ENCODE measurements at regions not wholly inside any gene's neighbourhood (a gene's known extent, or its start where the extent isn't known, plus 50 kb on each side); places are given as distances from the start of the nearest gene placed in this dataset.
"Not testable (repeated sequence)": the region's sequence is repeated elsewhere in the genome, so short reads cannot be mapped to it uniquely, and the experiment has no call there.

GRCh38 chr20:55584964-55585363, 420.4 kb downstream of the CBLN4 start:
- DNase-seq, result no peak

- DNase-seq, result no peak
Observed at GRCh38 chr20:55584307-55584706, 421.0 kb downstream of the CBLN4 start.

DNA sequence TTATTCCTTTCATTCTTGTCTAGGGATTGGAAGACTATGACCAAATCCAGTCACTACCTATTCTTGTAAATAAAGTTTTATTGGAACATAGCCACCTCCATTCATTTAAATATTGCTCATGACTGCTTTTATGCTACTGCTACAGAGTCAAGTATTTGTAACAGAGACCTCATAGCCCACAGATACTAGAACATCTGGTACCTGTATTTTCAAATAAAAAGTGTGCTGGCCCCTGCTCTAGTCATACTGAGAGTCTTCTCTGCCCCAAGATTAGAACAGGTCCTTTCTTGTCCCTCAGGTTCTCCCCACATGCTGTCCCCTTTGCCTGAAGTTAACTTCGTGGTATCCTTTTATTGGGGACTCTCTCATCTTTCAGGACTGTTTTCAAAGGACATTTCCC, 422.3 kb downstream of the CBLN4 start:
- no peak for DNase-seq

DNA sequence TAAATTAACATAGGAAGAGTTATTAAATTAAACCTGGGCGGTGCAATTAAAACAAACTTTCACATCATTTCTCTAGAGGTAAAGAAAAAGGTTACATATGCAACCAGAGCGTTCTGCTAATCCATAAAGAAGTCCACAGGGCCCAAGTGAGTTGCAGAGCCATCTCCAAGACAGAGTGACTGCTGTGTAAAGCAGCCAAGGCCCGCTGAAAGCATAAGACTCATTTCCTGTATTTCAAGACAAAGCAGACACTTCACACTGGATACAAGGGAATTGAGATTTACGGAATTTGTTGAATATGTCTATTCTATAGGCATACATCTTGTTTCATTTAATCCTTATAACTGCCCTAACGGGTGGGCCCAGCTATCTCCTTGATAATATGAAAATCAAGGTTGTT, 422.8 kb downstream of the CBLN4 start:
- no peak for DNase-seq

- no peak for DNase-seq
Observed at GRCh38 chr20:55581519-55581918, 423.8 kb downstream of the CBLN4 start.

- DNase-seq, result no peak
Observed at GRCh38 chr20:55580475-55580874, 424.8 kb downstream of the CBLN4 start.

GRCh38 chr20:55579802-55580201, 425.5 kb downstream of the CBLN4 start:
- no peak for DNase-seq

DNA sequence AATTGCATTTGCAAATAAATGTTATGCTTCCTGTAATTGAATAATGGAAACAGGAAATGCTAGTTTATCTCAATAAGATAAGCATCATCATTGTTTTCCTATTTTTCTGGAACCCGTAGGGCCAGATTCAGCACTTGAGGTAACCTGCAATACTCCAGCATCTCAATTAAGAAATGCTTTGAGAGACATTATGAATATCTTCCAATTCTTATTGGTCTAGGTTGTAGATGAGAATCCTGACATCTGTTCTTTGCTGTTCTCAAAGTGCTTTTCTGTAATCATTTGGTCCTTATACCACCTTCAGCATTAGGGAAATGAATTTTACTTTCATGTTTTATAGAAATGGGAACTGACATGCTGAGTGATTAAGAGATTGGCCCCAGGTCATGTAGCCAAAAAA, 428.3 kb downstream of the CBLN4 start:
- DNase-seq, result no peak

- no peak for DNase-seq
Observed at GRCh38 chr20:55569084-55569483, 436.2 kb downstream of the CBLN4 start.

DNA sequence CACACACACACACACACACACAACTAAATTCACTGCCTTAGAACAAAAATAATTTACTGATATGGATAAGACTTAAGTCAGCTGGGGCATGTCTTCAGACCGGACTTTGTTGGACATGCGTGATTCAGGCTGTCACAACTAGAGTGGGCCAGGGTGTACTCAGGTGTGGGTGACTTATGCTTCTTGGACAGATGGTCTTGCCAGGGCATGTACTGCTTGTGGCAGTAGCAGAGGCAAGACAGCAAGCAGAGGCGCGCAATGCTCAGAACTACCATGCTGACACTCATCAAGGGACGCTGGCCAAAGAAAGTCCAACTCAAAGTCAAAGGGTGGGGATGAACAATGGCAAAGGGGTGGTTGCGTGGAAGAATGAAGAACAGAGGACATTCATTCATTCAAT, 437.5 kb downstream of the CBLN4 start:
- DNase-seq, result no peak

- no peak for DNase-seq
Observed at GRCh38 chr20:55565096-55565773, 440.1 kb downstream of the CBLN4 start.

DNA sequence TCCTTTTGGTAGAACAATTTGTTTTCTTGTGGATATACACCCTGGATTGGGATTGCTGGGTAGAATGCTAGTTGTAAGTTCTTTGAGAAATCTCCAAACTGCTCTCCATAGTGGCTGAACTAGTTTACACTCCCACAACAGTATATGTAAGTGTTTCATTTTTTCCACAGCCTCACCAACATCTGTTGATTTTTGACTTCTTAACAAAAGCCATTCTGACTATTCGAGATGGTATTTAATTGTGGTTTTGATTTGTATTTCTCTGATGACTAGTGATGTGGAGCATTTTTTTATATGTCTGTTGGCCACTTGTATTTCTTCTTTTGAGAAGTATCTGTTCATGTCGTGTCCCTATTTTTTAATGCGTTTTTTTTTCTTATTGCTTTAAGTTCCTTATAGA, 444.1 kb downstream of the CBLN4 start:
- DNase-seq, result no peak

- no peak for DNase-seq
Observed at GRCh38 chr20:55557191-55557590, 448.1 kb downstream of the CBLN4 start.

DNA sequence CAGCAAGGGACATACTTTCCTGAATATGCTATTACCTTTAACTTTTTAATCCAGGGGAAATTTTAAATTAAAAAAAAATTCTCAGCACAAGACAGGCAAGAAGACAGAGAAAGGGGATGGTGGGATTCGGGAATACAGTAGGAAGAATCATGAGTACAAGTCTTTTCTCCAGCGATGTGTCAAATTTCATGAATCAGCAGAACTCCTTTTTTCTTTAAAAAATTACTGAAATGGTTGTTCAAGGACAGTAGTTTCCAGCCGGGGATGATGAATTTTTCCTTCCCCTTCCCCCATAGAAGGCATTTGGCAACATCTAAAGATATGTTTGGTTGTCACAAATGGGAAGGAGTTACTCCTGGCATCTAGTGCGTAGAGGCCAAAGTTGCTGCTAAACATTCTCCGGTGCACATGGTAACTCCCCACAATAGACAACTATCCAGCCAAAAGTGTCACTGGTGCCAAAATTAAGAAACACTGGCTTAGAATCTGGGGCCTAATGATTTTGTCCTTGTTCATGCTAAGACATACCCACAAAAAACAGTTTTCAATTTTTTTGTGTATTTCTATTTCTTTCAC, 450.2 kb downstream of the CBLN4 start:
- no peak for DNase-seq

GRCh38 chr20:55544638-55545037, 460.7 kb downstream of the CBLN4 start:
- DNase-seq, result no peak

GRCh38 chr20:55540486-55540885, 464.8 kb downstream of the CBLN4 start:
- DNase-seq, result no peak

- DNase-seq, result no peak
Observed at GRCh38 chr20:55540013-55540412, 465.3 kb downstream of the CBLN4 start.

GRCh38 chr20:55538261-55538908, 466.9 kb downstream of the CBLN4 start:
- no peak for DNase-seq

DNA sequence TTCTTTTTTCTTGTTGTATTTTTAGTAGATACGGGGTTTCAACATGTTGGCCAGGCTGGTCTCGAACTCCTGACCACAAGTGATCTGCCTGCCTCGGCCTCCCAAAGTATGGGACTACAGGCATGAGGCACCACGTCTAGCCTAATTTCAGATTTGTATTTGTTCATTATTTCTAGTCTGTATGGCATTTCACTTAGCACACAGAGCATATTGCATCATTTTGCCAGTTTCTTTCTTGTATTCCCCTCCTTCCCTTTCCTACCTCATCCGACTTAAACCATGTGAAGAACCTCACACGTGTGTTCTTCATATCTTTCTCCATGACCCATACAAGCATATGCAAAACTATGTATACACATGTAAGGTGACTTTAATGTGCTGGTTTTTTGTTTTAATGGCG, 470.0 kb downstream of the CBLN4 start:
- DNase-seq, result no peak

DNA sequence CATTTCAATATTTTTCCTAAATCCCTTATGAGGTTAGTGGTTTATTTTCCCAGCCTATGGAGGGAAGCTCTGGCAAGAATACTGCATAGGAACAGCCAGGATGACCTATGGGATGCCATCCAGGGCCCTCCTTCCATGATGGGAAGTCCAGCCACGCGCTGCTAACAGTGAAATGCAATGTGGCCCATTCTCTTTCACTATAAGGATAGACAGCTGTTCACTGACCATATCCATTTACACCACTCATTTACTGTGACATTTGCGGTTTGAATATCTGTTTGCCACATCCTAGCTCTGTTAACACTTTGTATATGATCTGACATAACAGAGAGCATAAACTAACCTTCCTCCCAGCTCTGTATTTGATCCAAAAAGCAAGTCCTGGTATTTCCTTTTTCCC, 471.7 kb downstream of the CBLN4 start:
- DNase-seq, result no peak

GRCh38 chr20:55530763-55531162, 474.6 kb downstream of the CBLN4 start:
- no peak for DNase-seq

- no peak for DNase-seq
Observed at GRCh38 chr20:55528482-55528881, 476.8 kb downstream of the CBLN4 start.

DNA sequence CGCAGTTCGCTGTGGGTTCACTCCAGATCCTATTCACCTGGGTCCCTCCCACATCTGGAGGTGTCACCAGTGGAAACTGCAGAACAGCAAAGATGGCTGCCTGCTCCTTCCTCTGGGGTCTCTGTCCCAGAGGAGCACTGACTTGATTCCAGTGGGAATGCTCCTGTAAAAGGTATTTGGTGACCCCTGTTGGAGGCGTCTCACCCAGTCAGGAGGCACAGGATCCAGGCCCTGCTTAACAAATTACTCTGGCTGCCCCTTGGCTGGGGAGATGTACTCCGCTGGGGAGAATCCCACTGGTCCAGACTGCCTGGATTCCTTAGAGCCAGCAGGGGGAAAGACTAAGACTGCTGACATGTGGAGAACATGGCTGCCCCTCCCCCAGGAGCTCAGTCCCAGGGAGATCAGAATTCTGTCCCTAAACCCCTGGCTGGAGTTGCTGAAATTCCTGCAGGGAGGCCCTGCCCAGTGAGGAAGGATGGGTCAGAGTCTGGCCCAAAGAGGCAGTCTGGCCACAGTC, 483.0 kb downstream of the CBLN4 start:
- no peak for DNase-seq

DNA sequence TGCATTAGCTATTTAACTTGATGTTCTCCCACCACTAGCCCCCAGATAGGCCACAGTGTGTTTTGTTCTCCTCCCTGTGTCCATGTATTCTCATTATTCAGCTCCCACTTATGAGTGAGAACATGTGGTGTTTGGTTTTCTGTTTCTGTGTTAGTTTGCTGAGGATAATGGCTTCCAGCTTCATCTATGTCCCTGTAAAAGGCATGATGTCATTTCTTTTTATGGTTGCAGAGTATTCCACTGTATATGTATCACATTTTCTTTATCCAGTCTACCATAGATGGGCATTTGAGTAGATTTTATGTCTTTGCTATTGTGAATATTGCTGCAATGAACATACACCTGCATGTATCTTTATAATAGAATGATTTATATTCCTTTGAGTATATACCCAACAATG, 487.7 kb downstream of the CBLN4 start:
- DNase-seq, result not testable (repeated sequence)

Measured in NCI-H187 treated with DMSO at 0.1 percent for 48 hours (cell line).